Stomach smooth muscle (tissue), 2 donors: ENCODE measurements at regions not wholly inside any gene's neighbourhood (a gene's known extent, or its start where the extent isn't known, plus 50 kb on each side); places are given as distances from the start of the nearest gene placed in this dataset.

Experiments used
- H3K27ac ChIP-seq: one replicate; pipeline ENCODE4 v1.7.0; 2013; ENCODE audit warnings: mild to moderate bottlenecking, low read length, inconsistent platforms
- H3K27me3 ChIP-seq, 2 donors: one replicate each; pipeline ENCODE4 v1.7.0; 2013; ENCODE audit warnings: low read length in 2 of 2; ENCODE audit not compliant: insufficient read depth in 2 of 2, control insufficient read depth in 1 of 2
- H3K36me3 ChIP-seq, 2 donors: one replicate each; pipeline ENCODE4 v1.7.0; 2013; ENCODE audit warnings: low read length in 2 of 2; ENCODE audit not compliant: control insufficient read depth in 2 of 2, insufficient read depth in 2 of 2
- H3K4me1 ChIP-seq: one replicate; pipeline ENCODE4 v1.7.0; 2013; ENCODE audit warnings: low read length; ENCODE audit not compliant: control insufficient read depth, insufficient read depth
- H3K4me3 ChIP-seq, 2 donors: one replicate each; pipeline ENCODE4 v1.7.0; 2013; ENCODE audit warnings: low read length in 2 of 2
- H3K9ac ChIP-seq, 2 donors: one replicate each; pipeline ENCODE4 v1.7.0; 2013; ENCODE audit warnings: low read length in 2 of 2, mild to moderate bottlenecking in 1 of 2
- H3K9me3 ChIP-seq, 2 donors: one replicate each; pipeline ENCODE4 v1.7.0; 2013; ENCODE audit warnings: low read length in 2 of 2; ENCODE audit not compliant: control insufficient read depth in 2 of 2
- donor health status: healthy.
- donor health status: Pancreatic carcinoma.

DNA sequence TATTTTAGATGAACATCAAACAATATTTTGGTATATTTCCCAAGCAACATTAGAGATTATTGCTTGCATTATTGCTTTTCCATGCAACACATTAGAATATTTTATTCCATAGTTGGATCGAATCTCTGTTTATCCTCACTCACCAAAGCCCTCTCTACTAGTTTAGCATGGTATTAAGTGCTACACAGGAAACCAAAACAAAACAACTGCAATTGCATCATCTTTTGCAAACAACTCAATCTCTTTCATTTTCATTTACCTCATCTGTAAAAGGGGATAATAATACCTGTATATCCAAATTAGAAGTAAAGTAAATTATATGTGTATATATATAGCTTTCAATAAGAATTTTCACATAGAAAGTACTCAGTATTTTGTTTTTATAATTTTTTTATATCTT lies 147.8 kb upstream of the PCDH9 start:
- H3K27me3 ChIP-seq = no peaks in the 10 kb centered on the region
- H3K27ac ChIP-seq = no peak overlapping the region
- no peaks in the 10 kb centered on the region for H3K36me3 ChIP-seq
- no peak overlapping the region for H3K4me3 ChIP-seq
- H3K4me1 ChIP-seq = no peaks in the 10 kb centered on the region
- H3K9me3 ChIP-seq = no peaks in the 10 kb centered on the region
- H3K9ac ChIP-seq = no peak overlapping the region

DNA sequence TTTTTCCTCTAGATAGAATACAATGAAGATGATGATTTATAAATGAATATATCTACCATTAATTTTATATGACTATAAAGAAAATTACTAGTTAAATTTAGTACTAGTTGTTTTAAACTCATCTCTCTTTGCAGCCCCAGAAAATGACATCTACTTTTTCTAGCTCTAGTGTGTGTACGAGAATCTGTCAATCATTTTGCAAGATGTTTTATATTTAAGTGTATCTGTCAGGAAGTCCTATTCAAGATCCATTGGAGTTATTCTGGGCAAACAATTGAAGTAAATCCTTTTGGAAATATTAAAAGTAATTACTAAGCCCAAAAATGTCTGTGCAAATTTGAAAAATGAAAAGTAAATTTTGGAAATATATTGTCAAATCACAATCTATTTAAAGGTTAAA lies 144.3 kb upstream of the PCDH9 start:
- no peaks in the 10 kb centered on the region for H3K9me3 ChIP-seq
- no peaks in the 10 kb centered on the region for H3K36me3 ChIP-seq
- no peak overlapping the region for H3K27ac ChIP-seq
- no peaks in the 10 kb centered on the region for H3K4me1 ChIP-seq
- H3K9ac ChIP-seq = no peak overlapping the region
- no peaks in the 10 kb centered on the region for H3K27me3 ChIP-seq
- no peak overlapping the region for H3K4me3 ChIP-seq

DNA sequence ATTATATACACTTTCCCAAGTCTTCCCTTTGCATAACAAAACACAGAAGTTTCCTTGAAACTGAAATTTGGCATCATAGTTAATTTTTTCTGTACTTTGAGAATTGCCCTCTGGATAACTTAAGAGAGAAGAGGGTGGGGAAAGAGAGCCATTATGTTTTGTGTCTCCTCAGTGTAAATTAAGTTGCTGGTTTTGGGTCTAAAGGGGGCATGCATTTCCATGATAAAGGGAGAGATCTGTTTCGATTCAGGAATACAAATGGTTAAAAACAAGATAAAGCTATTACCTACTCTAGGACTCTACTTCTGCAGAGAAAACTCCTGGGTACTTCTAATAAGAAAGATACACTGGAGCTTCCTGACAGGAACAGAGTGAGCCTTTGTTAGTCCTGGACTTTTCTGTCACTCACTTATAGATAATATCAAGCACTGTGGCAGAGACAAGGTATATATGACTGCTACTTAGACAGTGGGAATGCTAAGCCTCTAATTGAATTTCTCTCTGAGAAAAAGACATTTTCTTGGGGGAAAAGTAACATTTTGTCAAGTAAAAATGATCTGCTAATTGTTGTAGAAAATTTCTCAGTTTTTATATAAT lies 142.8 kb upstream of the PCDH9 start:
- no peak overlapping the region for H3K4me3 ChIP-seq
- no peaks in the 10 kb centered on the region for H3K9me3 ChIP-seq
- no peaks in the 10 kb centered on the region for H3K36me3 ChIP-seq
- H3K27me3 ChIP-seq = no peaks in the 10 kb centered on the region
- no peaks in the 10 kb centered on the region for H3K4me1 ChIP-seq
- H3K9ac ChIP-seq = no peak overlapping the region
- no peak overlapping the region for H3K27ac ChIP-seq

DNA sequence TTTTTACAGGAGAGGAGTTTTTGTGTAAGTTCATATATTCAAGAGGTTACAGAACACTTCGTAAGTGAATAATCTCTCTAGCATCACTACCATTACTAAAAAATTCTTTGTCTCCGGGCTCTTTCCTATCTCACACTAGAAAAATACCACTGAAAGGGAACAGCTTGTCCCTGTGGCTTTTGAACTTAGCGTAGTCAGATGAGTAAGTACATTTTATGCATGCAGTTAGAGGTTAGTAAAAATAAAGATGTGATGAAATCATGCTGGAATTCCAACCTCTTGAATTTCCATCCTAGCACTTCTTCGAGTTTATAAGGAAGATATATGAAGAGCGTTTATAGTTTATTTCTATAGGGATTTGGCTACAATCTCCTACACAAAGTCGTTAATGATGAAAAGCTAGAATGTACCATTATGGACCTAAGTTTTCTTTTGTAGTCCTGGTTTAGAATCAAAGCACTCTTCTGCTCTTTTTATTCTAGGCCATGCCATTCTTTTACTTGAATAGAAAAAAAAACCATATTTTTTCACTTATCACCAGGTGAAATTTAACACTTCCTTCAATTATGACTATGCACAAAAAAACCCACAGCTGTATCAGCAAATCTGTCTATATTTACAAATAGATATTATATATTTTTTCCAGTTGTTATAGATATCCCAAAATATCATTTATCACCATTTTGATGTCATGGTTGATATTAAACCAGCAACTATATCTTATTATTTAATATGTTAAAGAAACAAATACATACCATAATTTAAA lies 139.9 kb upstream of the PCDH9 start:
- H3K27me3 ChIP-seq = no peaks in the 10 kb centered on the region
- no peaks in the 10 kb centered on the region for H3K4me1 ChIP-seq
- H3K9me3 ChIP-seq = no peaks in the 10 kb centered on the region
- H3K9ac ChIP-seq = no peak overlapping the region
- H3K36me3 ChIP-seq = no peaks in the 10 kb centered on the region
- H3K4me3 ChIP-seq = no peak overlapping the region
- no peak overlapping the region for H3K27ac ChIP-seq

DNA sequence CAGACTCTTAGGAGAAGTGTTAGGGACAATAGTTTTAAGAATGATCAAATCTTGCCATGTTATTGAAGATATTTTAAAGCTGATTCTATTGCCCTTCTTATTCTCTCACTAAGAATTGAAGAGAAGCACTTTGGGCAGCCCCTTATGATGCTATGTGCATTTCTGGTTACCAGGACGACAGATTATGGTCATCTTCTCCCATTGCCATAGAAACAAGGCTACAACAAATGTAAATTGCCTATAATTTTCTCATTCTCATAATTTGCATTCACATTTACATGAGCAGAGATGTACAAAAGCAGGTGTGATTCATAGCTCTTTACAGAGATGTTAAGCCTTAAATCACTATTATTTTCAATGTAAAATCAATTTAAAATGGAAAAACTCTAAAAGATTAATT lies 137.3 kb upstream of the PCDH9 start:
- Histone ChIP-seq H3K27me3 (no peaks in the 10 kb centered on the region), H3K9me3 (no peaks in the 10 kb centered on the region), H3K4me3 (no peak overlapping the region), H3K27ac (no peak overlapping the region), H3K4me1 (no peaks in the 10 kb centered on the region), H3K9ac (no peak overlapping the region), H3K36me3 (no peaks in the 10 kb centered on the region)

DNA sequence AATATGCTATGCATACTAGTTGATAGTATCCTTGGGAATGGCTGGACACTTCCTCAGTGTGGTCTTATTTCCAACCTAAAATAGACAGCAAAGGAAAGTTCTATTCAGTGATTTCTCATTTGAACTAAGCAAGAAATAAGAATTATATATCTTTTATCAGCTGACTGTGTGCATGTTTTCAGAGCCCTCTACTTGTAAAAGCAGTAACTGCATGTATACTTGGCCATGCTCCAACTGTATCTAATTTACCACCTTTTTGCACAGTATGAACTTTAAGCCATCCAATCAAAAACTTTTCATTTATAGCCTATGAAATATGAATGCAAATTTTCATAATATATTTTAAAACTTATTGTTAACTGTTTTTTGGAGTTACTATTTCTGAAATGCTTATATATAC lies 136.4 kb upstream of the PCDH9 start:
- Histone ChIP-seq H3K4me3 (no peak overlapping the region), H3K9ac (no peak overlapping the region), H3K27me3 (no peaks in the 10 kb centered on the region), H3K9me3 (no peaks in the 10 kb centered on the region), H3K4me1 (no peaks in the 10 kb centered on the region), H3K36me3 (no peaks in the 10 kb centered on the region), H3K27ac (no peak overlapping the region)

DNA sequence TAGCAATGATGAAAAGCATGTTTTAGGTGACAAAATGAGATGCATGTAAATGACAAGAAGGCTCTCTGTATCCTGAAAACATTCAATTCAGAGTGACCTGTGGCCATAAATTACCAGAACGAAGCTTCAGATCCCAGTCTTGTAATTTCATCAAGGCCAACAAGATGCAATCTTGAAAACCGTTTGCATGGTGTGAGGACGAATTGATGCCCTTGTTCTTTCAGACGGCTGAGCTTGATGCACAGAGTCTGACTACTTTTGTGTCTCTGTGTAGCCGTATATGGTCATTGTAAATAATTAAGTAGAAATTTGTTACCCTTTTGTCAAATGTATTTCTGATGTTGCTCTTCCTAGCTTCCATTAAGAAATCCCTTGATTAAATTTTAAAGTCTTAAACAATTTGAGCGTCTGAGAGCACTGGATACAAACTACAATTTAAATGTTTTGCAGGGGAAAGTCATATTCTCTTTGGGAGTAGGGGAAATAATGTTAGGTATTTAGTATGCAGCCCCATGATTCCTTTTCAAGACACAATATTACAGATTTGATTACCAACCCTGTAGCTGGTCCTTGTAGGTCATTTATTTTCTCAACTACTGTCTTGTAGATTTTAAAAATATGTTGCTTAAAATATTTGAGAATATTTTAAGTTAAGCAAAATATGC lies 125.8 kb upstream of the PCDH9 start:
- H3K4me1 ChIP-seq = no peaks in the 10 kb centered on the region
- H3K9me3 ChIP-seq = no peaks in the 10 kb centered on the region
- no peak overlapping the region for H3K9ac ChIP-seq
- H3K4me3 ChIP-seq = no peak overlapping the region
- H3K27ac ChIP-seq = no peak overlapping the region
- no peaks in the 10 kb centered on the region for H3K27me3 ChIP-seq
- no peaks in the 10 kb centered on the region for H3K36me3 ChIP-seq

DNA sequence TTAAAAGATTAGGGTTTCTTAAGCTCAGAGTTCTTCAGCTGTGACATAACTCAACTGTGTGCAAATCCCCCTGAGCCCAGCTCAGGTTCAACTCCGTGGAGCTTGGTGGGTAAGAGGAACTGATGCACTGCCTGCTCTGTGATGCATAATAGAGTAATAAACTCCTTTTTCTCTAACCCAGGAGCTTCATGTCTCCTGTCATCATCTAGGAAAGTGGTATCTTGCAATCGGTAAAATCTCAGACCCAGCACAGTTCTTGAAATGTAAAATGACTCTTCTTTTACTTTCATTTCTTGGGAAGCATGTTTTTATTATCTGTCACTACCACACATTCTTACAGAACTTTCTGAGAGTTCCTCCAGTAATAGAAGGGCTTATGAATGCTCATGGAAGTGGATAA lies 123.8 kb upstream of the PCDH9 start:
- Histone ChIP-seq H3K4me1 (no peaks in the 10 kb centered on the region), H3K36me3 (no peaks in the 10 kb centered on the region), H3K4me3 (peak overlapping the region in 1 of 2 donors; percentile 44), H3K27ac (no peak overlapping the region), H3K9ac (no peak overlapping the region), H3K9me3 (no peaks in the 10 kb centered on the region), H3K27me3 (no peaks in the 10 kb centered on the region)

DNA sequence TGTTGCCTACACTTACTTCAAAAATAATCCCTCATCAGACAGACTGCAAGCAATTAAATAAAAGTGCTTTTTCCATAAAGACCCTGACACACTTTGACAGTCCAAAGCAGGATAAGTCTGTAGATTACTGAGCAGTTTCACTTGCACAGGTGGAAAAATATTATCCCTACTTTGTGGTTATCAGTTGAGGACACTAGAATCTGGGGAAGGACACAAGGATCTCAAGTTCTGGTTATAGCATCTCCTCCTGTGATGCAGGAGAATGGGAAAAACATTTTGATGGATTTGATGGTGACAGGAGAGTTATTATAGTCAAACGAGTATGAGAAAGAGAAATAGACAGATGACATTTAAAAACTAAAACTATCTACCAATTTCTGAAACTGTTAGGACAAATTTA lies 122.9 kb upstream of the PCDH9 start:
- Histone ChIP-seq H3K27ac (no peak overlapping the region), H3K9ac (no peak overlapping the region), H3K36me3 (no peaks in the 10 kb centered on the region), H3K4me3 (no peak overlapping the region), H3K27me3 (no peaks in the 10 kb centered on the region), H3K4me1 (no peaks in the 10 kb centered on the region), H3K9me3 (no peaks in the 10 kb centered on the region)

DNA sequence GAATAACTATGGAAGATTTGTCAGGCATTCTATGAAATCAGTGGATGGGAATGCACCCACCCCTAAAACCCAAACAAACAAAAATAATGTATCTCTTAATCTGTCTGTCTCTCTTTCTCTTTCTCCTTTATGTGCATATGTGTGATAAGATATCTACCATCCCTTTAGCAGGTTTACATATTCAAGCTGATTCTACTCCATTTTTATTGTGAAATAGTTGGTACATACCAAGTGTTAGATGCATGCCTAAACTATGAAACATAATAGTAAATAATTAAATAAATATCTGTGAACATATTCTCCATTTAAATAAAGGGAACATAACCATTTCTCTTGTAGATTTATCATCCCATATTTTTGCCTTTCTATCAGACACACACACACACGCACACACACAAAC lies 121.8 kb upstream of the PCDH9 start:
- Histone ChIP-seq H3K27me3 (no peaks in the 10 kb centered on the region), H3K4me1 (no peaks in the 10 kb centered on the region), H3K27ac (no peak overlapping the region), H3K9ac (no peak overlapping the region), H3K4me3 (no peak overlapping the region), H3K36me3 (no peaks in the 10 kb centered on the region), H3K9me3 (no peaks in the 10 kb centered on the region)

DNA sequence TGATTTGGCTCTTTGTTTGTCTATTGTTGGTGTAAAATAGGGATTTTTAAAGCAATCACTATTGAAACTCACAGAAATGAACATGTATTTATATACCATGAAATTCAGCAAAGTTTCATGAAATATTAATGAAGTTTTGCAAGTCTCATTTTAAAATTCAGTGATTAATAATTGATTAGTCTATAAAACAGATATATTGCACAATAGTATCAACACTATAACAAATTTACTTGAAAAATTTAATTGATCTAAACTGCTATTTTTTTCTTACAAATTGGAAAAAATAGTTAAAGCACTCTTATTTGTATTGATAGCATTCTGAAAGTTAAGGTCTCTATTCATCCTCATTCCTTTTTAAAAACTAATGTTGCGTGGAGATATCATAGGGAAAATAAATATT lies 121.0 kb upstream of the PCDH9 start:
- H3K9ac ChIP-seq = no peak overlapping the region
- H3K27ac ChIP-seq = no peak overlapping the region
- no peaks in the 10 kb centered on the region for H3K9me3 ChIP-seq
- H3K4me3 ChIP-seq = no peak overlapping the region
- H3K27me3 ChIP-seq = no peaks in the 10 kb centered on the region
- no peaks in the 10 kb centered on the region for H3K4me1 ChIP-seq
- H3K36me3 ChIP-seq = no peaks in the 10 kb centered on the region
